C4-2B (cell line): ENCODE measurements at regions not wholly inside any gene's neighbourhood (a gene's known extent, or its start where the extent isn't known, plus 50 kb on each side); places are given as distances from the start of the nearest gene placed in this dataset.
A peak's percentile ranks its signal among the peaks of the same experiment; 100 is the strongest.

Experiments used
- H3K27ac ChIP-seq: fragments of 450-650 bp; 2 replicates; pipeline ENCODE4 v1.5.1; 2017
- CTCF ChIP-seq: fragments of 450-650 bp; conservative IDR thresholded peaks from 2 replicates; pipeline ENCODE4 v1.5.1; 2017; ENCODE audit warnings: mild to moderate bottlenecking
- ZFX ChIP-seq: fragments of 450-650 bp; IDR thresholded peaks from 2 replicates; pipeline ENCODE4 v1.6.1; 2017

GRCh38 chr1:168905633-168906032 lies 176.6 kb upstream of the DPT start:
- no peak overlapping the region for H3K27ac ChIP-seq
- TF ChIP-seq ZFX (no peak), CTCF (no peak)

- no peak overlapping the region for H3K27ac ChIP-seq
Observed at GRCh38 chr1:168906367-168906766, 177.4 kb upstream of the DPT start.

GRCh38 chr1:168907053-168907452 lies 178.0 kb upstream of the DPT start:
- TF ChIP-seq CTCF (no peak), ZFX (no peak)
- H3K27ac ChIP-seq = peak overlapping the region; percentile 24; the same call in 1 of the 2 replicates

More at GRCh38 chr1:168906367-168906766, 177.4 kb upstream of the DPT start:
- TF ChIP-seq ZFX (no peak), CTCF (no peak)

- peak overlapping the region; percentile 24; the same call in 1 of the 2 replicates for H3K27ac ChIP-seq
- TF ChIP-seq CTCF (no peak), ZFX (no peak)
Observed at GRCh38 chr1:168907786-168908348, 178.9 kb upstream of the DPT start.

- no peak overlapping the region for H3K27ac ChIP-seq
- TF ChIP-seq ZFX = no peak
- no peak for TF ChIP-seq CTCF
Observed at GRCh38 chr1:168910403-168910802, 181.4 kb upstream of the DPT start.

- H3K27ac ChIP-seq = no peak overlapping the region
- TF ChIP-seq CTCF (no peak), ZFX (no peak)
Observed at GRCh38 chr1:168911370-168911769, 182.4 kb upstream of the DPT start.

GRCh38 chr1:168913711-168914463 lies 184.9 kb upstream of the DPT start:
- TF ChIP-seq ZFX (no peak), CTCF (no peak)
- no peak overlapping the region for H3K27ac ChIP-seq
